Skeletal muscle tissue (tissue), 3 donors: ENCODE measurements at regions not wholly inside any gene's neighbourhood (a gene's known extent, or its start where the extent isn't known, plus 50 kb on each side); places are given as distances from the start of the nearest gene placed in this dataset.

Experiments
- H3K27ac ChIP-seq: one replicate; pipeline ENCODE4 v1.7.0; 2013; ENCODE audit warnings: mild to moderate bottlenecking, low read depth, low read length, inconsistent platforms
- H3K27me3 ChIP-seq, 3 donors: one replicate each; pipeline ENCODE4 v1.7.0; 2013; ENCODE audit warnings: low read length in 3 of 3; ENCODE audit not compliant: control insufficient read depth in 3 of 3, insufficient read depth in 3 of 3
- H3K36me3 ChIP-seq, 3 donors: one replicate each; pipeline ENCODE4 v1.7.0; 2013; ENCODE audit warnings: low read length in 3 of 3; ENCODE audit not compliant: control insufficient read depth in 3 of 3, insufficient read depth in 3 of 3
- H3K4me1 ChIP-seq, 3 donors: one replicate each; pipeline ENCODE4 v1.7.0; 2013; ENCODE audit warnings: low read length in 3 of 3, mild to moderate bottlenecking in 3 of 3; ENCODE audit not compliant: control insufficient read depth in 3 of 3, insufficient read depth in 3 of 3
- H3K4me3 ChIP-seq, 3 donors: one replicate each; pipeline ENCODE4 v1.7.0; 2013; ENCODE audit warnings: low read length in 3 of 3
- H3K9ac ChIP-seq, 3 donors: one replicate each; pipeline ENCODE4 v1.7.0; 2013; ENCODE audit warnings: low read length in 3 of 3, mild to moderate bottlenecking in 3 of 3, moderate library complexity in 2 of 3, low read depth in 1 of 3
- H3K9me3 ChIP-seq, 3 donors: one replicate each; pipeline ENCODE4 v1.7.0; 2013; ENCODE audit warnings: low read length in 3 of 3; ENCODE audit not compliant: control insufficient read depth in 3 of 3
- donor health status: Osteomylitis.

DNA sequence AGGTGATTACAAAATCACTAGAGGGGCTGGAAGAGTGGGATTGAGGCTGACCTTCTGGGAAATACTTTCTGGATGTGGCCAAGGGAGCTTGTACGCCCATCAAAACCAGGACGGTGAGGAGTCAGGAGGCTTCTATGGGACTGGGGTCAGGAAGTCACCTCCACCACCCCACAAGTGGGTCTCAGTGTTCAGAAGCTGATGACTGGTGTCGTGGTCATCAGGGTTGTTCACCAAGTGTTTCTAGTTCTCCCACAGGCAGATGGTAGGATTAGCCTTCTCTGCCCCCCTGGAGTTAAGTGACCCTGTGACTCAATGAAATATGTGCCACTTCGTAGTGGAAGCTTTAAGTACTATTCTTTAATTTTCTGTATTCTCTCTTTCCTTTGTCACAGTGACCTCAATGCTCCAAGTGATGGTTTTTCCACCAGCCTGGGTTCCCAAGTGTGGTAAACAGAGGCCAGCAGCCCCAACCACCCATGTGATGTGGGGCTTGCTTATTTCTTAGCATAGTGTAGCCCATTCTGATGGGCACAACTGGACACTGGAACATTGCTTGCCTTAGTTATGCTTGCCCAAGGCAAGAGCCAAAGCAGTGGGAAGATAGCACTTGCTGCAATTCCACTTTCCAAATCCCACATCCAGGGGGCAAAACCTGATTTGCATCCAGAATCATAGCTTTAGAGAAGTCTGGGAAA lies 258.8 kb downstream of the CYP26B1 start:
- peaks cover 5 to 9% (median 7%) of the 10 kb centered on the region in 3 donors for H3K4me1 ChIP-seq
- no peak overlapping the region for H3K9ac ChIP-seq
- no peaks in the 10 kb centered on the region for H3K36me3 ChIP-seq
- no peaks in the 10 kb centered on the region for H3K9me3 ChIP-seq
- no peak overlapping the region for H3K27ac ChIP-seq
- H3K4me3 ChIP-seq, result no peak overlapping the region
- H3K27me3 ChIP-seq, result no peaks in the 10 kb centered on the region

DNA sequence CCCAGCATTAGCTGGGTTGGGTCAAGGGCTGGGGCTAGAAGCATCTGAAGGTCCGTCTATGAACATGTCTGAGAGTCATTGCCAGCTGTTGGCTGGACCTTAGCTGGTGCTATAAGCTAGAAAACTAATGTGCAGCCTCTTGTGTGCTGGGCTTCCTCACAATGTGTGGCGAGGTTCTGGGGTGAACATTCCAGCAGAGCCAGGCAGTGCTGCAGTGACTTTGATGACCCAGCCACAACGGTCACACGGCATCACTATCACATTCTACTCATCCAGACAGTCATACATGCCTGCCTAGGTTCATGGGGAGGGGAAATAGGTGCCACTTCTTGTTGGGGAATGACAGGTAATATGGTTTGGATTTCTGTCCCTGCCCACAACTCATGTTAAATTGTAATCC lies 260.5 kb downstream of the CYP26B1 start:
- no peaks in the 10 kb centered on the region for H3K27me3 ChIP-seq
- H3K27ac ChIP-seq, result no peak overlapping the region
- no peaks in the 10 kb centered on the region for H3K9me3 ChIP-seq
- H3K4me3 ChIP-seq, result no peak overlapping the region
- peaks cover 22 to 25% (median 24%) of the 10 kb centered on the region in 3 donors for H3K4me1 ChIP-seq
- no peak overlapping the region for H3K9ac ChIP-seq
- no peaks in the 10 kb centered on the region for H3K36me3 ChIP-seq

GRCh38 chr2:71886241-71886640 lies 261.4 kb downstream of the CYP26B1 start:
- no peak overlapping the region for H3K9ac ChIP-seq
- no peaks in the 10 kb centered on the region for H3K9me3 ChIP-seq
- H3K27ac ChIP-seq, result no peak overlapping the region
- H3K4me1 ChIP-seq, result peaks cover 32 to 34% (median 34%) of the 10 kb centered on the region in 3 donors
- no peaks in the 10 kb centered on the region for H3K36me3 ChIP-seq
- no peak overlapping the region for H3K4me3 ChIP-seq
- no peaks in the 10 kb centered on the region for H3K27me3 ChIP-seq

- H3K9me3 ChIP-seq, result no peaks in the 10 kb centered on the region
- no peak overlapping the region for H3K9ac ChIP-seq
- H3K4me1 ChIP-seq, result peaks cover 41 to 51% (median 50%) of the 10 kb centered on the region in 3 donors
- no peaks in the 10 kb centered on the region for H3K36me3 ChIP-seq
- no peaks in the 10 kb centered on the region for H3K27me3 ChIP-seq
- H3K27ac ChIP-seq, result no peak overlapping the region
- H3K4me3 ChIP-seq, result no peak overlapping the region
These were observed 263.2 kb downstream of the CYP26B1 start for GRCh38 chr2:71884303-71885042.

- H3K4me1 ChIP-seq, result peaks cover 41 to 55% (median 53%) of the 10 kb centered on the region in 3 donors
- H3K36me3 ChIP-seq, result no peaks in the 10 kb centered on the region
- peak overlapping the region in 1 of 3 donors; percentile 52 for H3K4me3 ChIP-seq
- peak overlapping the region; percentile 92 for H3K27ac ChIP-seq
- no peaks in the 10 kb centered on the region for H3K9me3 ChIP-seq
- peak overlapping the region; percentile 40 to 68 (median 66) for H3K9ac ChIP-seq
- H3K27me3 ChIP-seq, result no peaks in the 10 kb centered on the region
These were observed 264.7 kb downstream of the CYP26B1 start for GRCh38 chr2:71882949-71883472.

DNA sequence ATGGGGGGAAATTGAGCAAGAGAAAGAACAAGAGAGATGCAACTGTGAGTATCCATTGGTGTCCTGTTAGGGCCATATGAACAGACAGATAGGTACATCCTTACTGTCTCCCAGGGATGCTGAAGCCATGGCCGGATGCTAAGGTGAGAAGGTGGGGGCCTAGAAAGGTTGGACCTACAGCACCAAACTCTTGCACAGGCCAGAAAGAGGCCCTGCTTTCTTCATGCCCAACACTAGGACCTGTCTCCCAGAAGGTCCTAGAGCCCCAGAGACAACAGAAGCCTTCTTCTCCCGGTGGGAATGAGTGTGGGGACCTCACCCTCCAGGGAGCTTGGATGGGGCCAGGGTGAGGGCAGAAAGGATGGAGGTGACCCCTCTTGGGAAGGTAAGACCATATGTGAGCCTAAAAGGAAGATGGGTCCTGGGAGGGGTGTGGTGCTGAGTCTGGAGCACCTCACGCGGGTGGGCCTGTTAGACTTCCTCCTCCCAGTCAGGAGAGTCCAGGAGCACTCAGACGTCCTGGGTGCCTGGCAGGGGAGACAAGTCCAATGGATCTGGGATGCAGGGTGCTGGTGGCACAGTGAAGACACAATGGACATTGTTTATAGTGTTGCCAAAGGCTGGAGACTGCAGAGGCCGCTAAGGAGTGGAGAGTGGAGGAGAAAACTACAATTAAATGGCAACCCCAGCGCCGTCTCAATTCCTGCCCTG lies 265.3 kb downstream of the CYP26B1 start:
- Histone ChIP-seq H3K9ac (peak overlapping the region; percentile 24 to 40 (median 37)), H3K36me3 (no peaks in the 10 kb centered on the region), H3K4me3 (peak overlapping the region in 1 of 3 donors; percentile 52), H3K9me3 (no peaks in the 10 kb centered on the region), H3K27me3 (no peaks in the 10 kb centered on the region), H3K27ac (peak overlapping the region; percentile 92), H3K4me1 (peaks cover 41 to 55% (median 53%) of the 10 kb centered on the region in 3 donors)

DNA sequence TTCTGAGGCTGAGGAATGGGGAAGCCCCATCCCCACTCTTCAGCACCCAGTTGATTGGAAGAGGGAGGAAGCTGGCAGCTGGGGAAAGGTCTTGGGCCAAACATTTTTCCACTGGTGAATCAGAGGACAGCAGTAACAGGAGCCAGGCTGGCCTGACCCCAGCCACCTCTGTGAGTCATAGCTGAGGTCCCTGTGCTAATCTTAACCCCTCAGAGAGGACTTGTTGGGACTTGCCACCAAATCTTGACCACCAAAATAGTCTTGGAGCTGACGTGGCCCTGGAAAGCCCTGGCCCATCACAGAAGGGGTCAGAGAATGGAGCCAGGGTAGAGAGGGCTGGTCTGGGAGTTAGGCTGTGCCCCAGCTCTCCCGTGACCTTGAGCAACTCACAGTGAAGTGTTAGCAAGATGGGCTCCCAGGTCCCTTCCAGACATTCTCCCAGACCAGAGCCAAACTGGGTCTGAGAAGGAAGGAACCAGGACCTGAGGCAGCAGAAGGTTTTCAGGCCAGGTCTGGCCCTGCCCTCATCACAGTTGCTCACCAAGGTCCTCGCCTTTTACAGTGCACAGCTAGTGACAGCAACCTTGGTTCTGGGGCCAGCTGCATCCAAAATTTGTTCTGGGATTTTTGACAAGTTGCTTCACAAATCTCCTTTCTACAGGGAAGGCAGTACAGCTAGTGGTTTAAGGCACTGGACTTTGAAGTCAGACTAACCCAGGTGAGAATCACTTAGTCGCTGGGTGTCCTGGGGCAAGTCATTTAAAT lies 266.6 kb downstream of the CYP26B1 start:
- Histone ChIP-seq H3K27me3 (no peaks in the 10 kb centered on the region), H3K36me3 (no peaks in the 10 kb centered on the region), H3K4me1 (peaks cover 41 to 55% (median 53%) of the 10 kb centered on the region in 3 donors), H3K27ac (peak overlapping the region; percentile 92), H3K9ac (peak overlapping the region in 2 of 3 donors; percentile 17 to 58), H3K4me3 (peak overlapping the region in 2 of 3 donors; percentile 23 to 46), H3K9me3 (no peaks in the 10 kb centered on the region)

DNA sequence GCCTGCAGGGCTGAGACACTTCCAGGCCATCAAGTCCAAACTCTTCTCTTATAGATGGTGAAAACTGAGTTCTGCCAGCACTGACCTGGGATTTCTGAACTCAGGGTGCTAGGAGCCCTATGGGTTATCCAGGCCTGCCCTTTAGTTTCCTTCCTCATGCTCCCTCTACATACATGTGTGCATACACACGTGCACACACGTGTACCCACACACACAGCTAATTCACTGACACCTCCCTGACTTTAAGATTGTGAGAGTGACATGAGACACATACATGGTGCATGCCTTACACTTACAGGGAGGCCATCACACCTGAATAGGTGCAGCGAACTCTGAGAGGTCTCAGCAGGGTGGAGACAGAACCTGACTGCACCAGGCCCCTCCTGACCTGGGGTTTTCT lies 267.4 kb downstream of the CYP26B1 start:
- H3K36me3 ChIP-seq, result no peaks in the 10 kb centered on the region
- peak overlapping the region; percentile 92 for H3K27ac ChIP-seq
- H3K27me3 ChIP-seq, result no peaks in the 10 kb centered on the region
- peak overlapping the region in 1 of 3 donors; percentile 35 for H3K4me3 ChIP-seq
- H3K9me3 ChIP-seq, result no peaks in the 10 kb centered on the region
- peak overlapping the region in 1 of 3 donors; percentile 21 for H3K9ac ChIP-seq
- H3K4me1 ChIP-seq, result peaks cover 41 to 55% (median 53%) of the 10 kb centered on the region in 3 donors

DNA sequence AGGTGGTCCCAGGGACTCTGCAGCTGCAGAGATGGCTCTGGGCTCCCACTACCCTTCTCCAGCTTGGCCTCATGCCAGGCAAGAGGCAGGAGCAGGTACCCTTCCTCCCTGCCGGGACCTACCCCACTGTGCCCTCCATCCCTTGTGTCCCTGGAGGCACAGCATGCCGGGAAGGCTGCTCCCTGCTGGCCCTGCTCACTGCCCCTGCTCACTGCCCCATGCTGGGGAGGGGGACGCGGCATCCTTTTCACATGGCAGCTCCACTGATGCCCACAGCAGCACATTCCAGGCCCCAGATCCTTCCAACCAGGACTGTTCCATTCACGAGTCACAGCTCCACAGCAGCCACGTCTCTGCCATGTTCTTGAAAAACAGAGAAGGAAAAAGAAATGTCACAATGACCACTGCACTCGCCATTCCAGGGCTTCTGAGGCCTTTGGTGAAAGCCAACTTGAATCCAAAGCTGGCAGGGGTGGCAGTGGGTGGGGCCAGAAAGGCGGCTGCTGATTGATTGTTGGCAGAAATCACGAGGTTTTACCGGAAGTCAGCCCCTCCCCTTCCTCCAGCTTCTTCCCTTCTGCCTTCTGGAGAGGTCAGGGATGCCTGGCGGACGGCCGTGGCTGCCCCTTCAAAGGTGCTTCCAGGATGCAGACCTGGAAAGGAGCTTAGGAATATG lies 268.0 kb downstream of the CYP26B1 start:
- Histone ChIP-seq H3K27me3 (no peaks in the 10 kb centered on the region), H3K9ac (no peak overlapping the region), H3K36me3 (no peaks in the 10 kb centered on the region), H3K27ac (peak overlapping the region; percentile 92), H3K4me1 (peaks cover 44 to 58% (median 54%) of the 10 kb centered on the region in 3 donors), H3K9me3 (no peaks in the 10 kb centered on the region), H3K4me3 (no peak overlapping the region)
